ENCODE measurements at regions not wholly inside any gene's neighbourhood (a gene's known extent, or its start where the extent isn't known, plus 50 kb on each side); places are given as distances from the start of the nearest gene placed in this dataset.

DNA sequence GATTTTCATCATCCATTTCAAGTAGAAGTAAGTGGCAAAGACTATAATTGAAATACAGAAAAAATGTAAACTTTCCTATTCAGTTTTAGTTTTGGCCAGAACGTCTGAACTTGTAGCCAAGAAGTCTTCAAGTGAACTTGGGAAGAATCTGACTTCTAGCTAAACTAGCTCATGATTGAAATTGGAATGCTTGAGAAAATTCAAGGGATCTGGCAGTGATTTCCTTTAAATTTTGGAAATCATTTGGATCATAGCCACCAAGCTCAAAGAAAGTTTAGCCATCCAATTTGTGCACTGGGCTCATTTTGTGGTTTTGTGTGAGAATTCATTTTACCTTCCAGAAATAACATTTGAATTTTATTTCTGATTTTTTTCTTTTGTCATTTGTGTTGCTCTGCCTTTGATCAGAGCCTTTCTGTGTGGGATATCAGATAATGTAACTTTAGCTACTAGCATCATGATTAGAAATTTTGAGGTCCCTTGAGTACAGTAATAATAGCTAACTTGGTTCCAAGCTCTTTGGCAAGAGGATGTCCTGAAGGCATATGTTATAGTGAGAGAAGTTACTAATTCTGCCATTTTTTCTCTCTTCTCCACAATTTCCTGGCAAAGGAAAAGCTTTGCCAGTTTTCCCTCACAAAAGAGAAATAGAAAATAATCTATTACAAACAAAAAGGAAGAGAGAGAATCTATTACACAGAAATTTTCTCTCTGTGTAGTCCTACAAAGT lies 2123.7 kb upstream of the RAG2 start:
- Mint-ChIP-seq H3K36me3 (ENCODE audit: low read depth, unreplicated experiment) (no peaks in the 10 kb centered on the region), H3K4me3 (ENCODE audit: unreplicated experiment) (no peak overlapping the region), H3K4me1 (ENCODE audit: unreplicated experiment) (no peaks in the 10 kb centered on the region), H3K27ac (ENCODE audit: unreplicated experiment) (no peak overlapping the region), H3K9me3 (ENCODE audit: unreplicated experiment) (no peaks in the 10 kb centered on the region), H3K27me3 (ENCODE audit: unreplicated experiment) (peaks cover 1% of the 10 kb centered on the region)
- DNase-seq (ENCODE audit: low spot score): no peak
- TF ChIP-seq, protein P1, sequence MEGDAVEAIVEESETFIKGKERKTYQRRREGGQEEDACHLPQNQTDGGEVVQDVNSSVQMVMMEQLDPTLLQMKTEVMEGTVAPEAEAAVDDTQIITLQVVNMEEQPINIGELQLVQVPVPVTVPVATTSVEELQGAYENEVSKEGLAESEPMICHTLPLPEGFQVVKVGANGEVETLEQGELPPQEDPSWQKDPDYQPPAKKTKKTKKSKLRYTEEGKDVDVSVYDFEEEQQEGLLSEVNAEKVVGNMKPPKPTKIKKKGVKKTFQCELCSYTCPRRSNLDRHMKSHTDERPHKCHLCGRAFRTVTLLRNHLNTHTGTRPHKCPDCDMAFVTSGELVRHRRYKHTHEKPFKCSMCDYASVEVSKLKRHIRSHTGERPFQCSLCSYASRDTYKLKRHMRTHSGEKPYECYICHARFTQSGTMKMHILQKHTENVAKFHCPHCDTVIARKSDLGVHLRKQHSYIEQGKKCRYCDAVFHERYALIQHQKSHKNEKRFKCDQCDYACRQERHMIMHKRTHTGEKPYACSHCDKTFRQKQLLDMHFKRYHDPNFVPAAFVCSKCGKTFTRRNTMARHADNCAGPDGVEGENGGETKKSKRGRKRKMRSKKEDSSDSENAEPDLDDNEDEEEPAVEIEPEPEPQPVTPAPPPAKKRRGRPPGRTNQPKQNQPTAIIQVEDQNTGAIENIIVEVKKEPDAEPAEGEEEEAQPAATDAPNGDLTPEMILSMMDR (IDR thresholded peaks at IDR 0.05; ENCODE audit: unreplicated experiment): no peak

DNA sequence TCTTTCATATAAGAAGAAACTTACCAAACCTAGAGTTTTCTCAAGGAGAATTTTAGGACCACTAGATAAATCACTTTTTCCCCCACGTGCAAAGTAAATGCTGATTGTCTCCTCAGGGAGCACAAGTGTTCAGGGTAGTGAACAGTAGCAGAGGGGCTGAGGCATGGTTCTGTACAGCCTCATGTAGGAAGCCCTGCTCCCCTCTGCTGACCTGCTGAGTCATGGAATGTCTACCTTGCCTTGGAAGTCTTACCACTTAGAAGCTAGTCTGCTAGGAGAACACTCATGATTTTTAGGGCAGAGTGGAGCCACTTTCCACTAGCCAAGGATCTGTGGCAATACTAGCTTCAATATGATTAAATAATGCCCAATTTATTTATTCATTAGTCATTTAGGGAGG lies 2120.6 kb upstream of the RAG2 start:
- Mint-ChIP-seq H3K9me3 (ENCODE audit: unreplicated experiment) (no peaks in the 10 kb centered on the region), H3K27ac (ENCODE audit: unreplicated experiment) (no peak overlapping the region), H3K36me3 (ENCODE audit: low read depth, unreplicated experiment) (no peaks in the 10 kb centered on the region), H3K4me1 (ENCODE audit: unreplicated experiment) (no peaks in the 10 kb centered on the region), H3K27me3 (ENCODE audit: unreplicated experiment) (no peaks in the 10 kb centered on the region), H3K4me3 (ENCODE audit: unreplicated experiment) (no peak overlapping the region)
- no peak for DNase-seq (ENCODE audit: low spot score)
- TF ChIP-seq, protein P1 (IDR thresholded peaks at IDR 0.05; ENCODE audit: unreplicated experiment): no peak

DNA sequence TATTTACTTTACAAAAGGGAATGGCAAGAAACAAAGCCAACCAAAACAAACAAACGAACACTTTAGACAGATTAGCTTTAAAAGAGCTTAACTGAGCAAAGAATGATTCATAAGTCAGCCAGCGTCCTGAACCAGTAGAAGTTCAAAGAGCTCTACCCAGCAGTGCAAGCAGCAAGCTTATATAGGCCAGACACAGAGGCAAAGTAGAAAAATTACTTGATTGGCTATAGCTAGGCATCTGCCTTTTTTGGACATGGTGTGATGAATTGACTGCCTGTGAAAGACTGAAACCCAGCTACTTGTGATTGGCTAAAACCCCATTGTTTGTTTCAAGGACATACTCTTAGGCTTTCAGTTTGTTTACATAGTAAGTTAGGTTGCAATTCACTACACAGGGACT lies 2120.0 kb upstream of the RAG2 start:
- TF ChIP-seq, protein P1 (IDR thresholded peaks at IDR 0.05; ENCODE audit: unreplicated experiment): no peak
- Mint-ChIP-seq H3K9me3 (ENCODE audit: unreplicated experiment) (no peaks in the 10 kb centered on the region), H3K36me3 (ENCODE audit: low read depth, unreplicated experiment) (no peaks in the 10 kb centered on the region), H3K4me3 (ENCODE audit: unreplicated experiment) (no peak overlapping the region), H3K4me1 (ENCODE audit: unreplicated experiment) (no peaks in the 10 kb centered on the region), H3K27me3 (ENCODE audit: unreplicated experiment) (no peaks in the 10 kb centered on the region), H3K27ac (ENCODE audit: unreplicated experiment) (no peak overlapping the region)
- no peak for DNase-seq (ENCODE audit: low spot score)

DNA sequence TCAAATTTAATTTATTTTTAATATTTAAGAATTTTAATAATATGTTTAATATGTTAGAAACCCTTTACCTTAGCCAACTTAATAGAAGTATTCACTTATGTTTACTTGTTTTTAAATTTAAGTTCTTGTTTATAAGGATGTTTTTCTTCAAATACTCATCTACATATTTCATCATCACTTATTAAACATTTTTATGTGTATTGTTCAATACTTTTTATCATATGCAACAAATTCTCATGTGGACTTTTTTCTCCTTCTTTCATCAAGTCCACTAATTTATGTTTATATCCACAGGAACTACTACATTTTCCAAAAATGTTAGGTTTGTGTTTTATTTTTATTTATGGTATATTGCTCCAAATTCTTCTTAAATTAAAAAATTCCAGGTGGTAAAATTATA lies 2113.1 kb upstream of the RAG2 start:
- peaks cover 17% of the 10 kb centered on the region for H3K4me1 Mint-ChIP-seq (ENCODE audit: unreplicated experiment)
- no peak overlapping the region for H3K4me3 Mint-ChIP-seq (ENCODE audit: unreplicated experiment)
- TF ChIP-seq, protein P1 (IDR thresholded peaks at IDR 0.05; ENCODE audit: unreplicated experiment): no peak
- H3K36me3 Mint-ChIP-seq (ENCODE audit: low read depth, unreplicated experiment): no peaks in the 10 kb centered on the region
- no peaks in the 10 kb centered on the region for H3K9me3 Mint-ChIP-seq (ENCODE audit: unreplicated experiment)
- no peaks in the 10 kb centered on the region for H3K27me3 Mint-ChIP-seq (ENCODE audit: unreplicated experiment)
- H3K27ac Mint-ChIP-seq (ENCODE audit: unreplicated experiment): no peak overlapping the region
- no peak for DNase-seq (ENCODE audit: low spot score)

DNA sequence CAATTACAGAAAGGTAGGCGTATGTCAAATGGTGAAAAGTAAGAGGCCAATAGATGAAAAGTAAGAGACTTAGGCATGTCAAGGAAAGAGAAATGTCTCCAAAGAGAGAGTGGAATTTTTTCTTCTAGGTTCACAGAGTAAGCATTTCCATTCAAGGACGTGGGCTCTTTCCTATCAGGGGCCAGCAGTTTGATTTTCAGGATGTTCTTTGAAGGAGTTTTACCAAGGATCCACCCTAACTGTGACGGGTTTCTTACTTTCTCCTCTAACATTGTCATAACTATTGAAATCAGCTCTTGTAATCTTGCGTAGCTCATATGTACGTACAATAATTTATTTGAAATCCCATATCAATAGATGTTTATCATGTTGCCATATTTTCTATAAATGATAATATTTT lies 2112.2 kb upstream of the RAG2 start:
- Mint-ChIP-seq H3K9me3 (ENCODE audit: unreplicated experiment) (no peaks in the 10 kb centered on the region), H3K36me3 (ENCODE audit: low read depth, unreplicated experiment) (no peaks in the 10 kb centered on the region), H3K4me3 (ENCODE audit: unreplicated experiment) (no peak overlapping the region), H3K27me3 (ENCODE audit: unreplicated experiment) (no peaks in the 10 kb centered on the region), H3K4me1 (ENCODE audit: unreplicated experiment) (peaks cover 17% of the 10 kb centered on the region), H3K27ac (ENCODE audit: unreplicated experiment) (peak overlapping the region; percentile 48)
- no peak for DNase-seq (ENCODE audit: low spot score)
- TF ChIP-seq, protein P1 (IDR thresholded peaks at IDR 0.05; ENCODE audit: unreplicated experiment): no peak
